Loucy (cell line): ENCODE measurements at regions not wholly inside any gene's neighbourhood (a gene's known extent, or its start where the extent isn't known, plus 50 kb on each side); places are given as distances from the start of the nearest gene placed in this dataset.

Experiments
- H2AFZ ChIP-seq: fragments of 200-600 bp; sonication (generic); 2 replicates; pipeline ENCODE4 v1.6.0; 2016; ENCODE audit warnings: antibody characterized with exemption, mild to moderate bottlenecking, low read length, moderate library complexity
- H3F3A ChIP-seq: fragments of 200-600 bp; 2 replicates; pipeline ENCODE4 v1.6.0; 2016; ENCODE audit warnings: antibody characterized with exemption, low read depth, mild to moderate bottlenecking
- H3K27me3 ChIP-seq: fragments of 200-600 bp; sonication (generic); 2 replicates; pipeline ENCODE4 v1.6.1; 2014; ENCODE audit warnings: low read length, mild to moderate bottlenecking; ENCODE audit not compliant: insufficient read depth, poor library complexity, severe bottlenecking
- H3K36me3 ChIP-seq: fragments of 200-600 bp; sonication (generic); 2 replicates; pipeline ENCODE4 v1.6.1; 2016; ENCODE audit warnings: low read length; ENCODE audit not compliant: insufficient read depth
- H3K4me1 ChIP-seq: fragments of 200-600 bp; sonication (generic); 2 replicates; pipeline ENCODE4 v1.5.1; 2014; ENCODE audit warnings: low read length, mild to moderate bottlenecking; ENCODE audit not compliant: insufficient read depth, poor library complexity, severe bottlenecking
- H3K4me2 ChIP-seq: fragments of 200-600 bp; sonication (generic); 2 replicates; pipeline ENCODE4 v1.6.0; 2014; ENCODE audit warnings: antibody characterized with exemption, low read length, low read depth, mild to moderate bottlenecking; ENCODE audit not compliant: poor library complexity, severe bottlenecking
- H3K4me3 ChIP-seq: fragments of 200-600 bp; sonication (generic); 2 replicates; pipeline ENCODE4 v1.5.1; 2014; ENCODE audit warnings: low read length, mild to moderate bottlenecking, mixed read lengths; ENCODE audit not compliant: poor library complexity, severe bottlenecking
- H3K79me2 ChIP-seq: fragments of 200-600 bp; sonication (generic); 2 replicates; pipeline ENCODE4 v1.6.1; 2014; ENCODE audit warnings: low read length; ENCODE audit not compliant: insufficient read depth
- H3K9ac ChIP-seq: fragments of 200-600 bp; sonication (generic); 2 replicates; pipeline ENCODE4 v1.6.0; 2014; ENCODE audit warnings: mild to moderate bottlenecking, low read depth, low read length, moderate library complexity; ENCODE audit not compliant: poor library complexity, severe bottlenecking
- H3K9me2 ChIP-seq: fragments of 200-600 bp; sonication (generic); replicated peaks from 2 replicates; pipeline ENCODE4 v1.6.1; 2016; ENCODE audit warnings: low read depth, low read length, mixed read lengths
- H3K9me3 ChIP-seq: fragments of 200-600 bp; sonication (generic); 2 replicates; pipeline ENCODE4 v1.6.1; 2014; ENCODE audit warnings: mild to moderate bottlenecking, antibody characterized with exemption, low read length, low read depth; ENCODE audit not compliant: insufficient read depth
- H4K20me1 ChIP-seq: fragments of 200-600 bp; sonication (generic); 2 replicates; pipeline ENCODE4 v1.6.0; 2014; ENCODE audit warnings: antibody characterized with exemption, low read length, mild to moderate bottlenecking; ENCODE audit not compliant: insufficient read depth, poor library complexity, severe bottlenecking
- CTCF ChIP-seq: fragments of 200-600 bp; sonication (generic); conservative IDR thresholded peaks from 2 replicates; pipeline ENCODE4 v1.5.1; 2014; ENCODE audit warnings: mild to moderate bottlenecking, antibody characterized with exemption, low read length
- EZH2phosphoT487 ChIP-seq: fragments of 200-600 bp; IDR thresholded peaks from 2 replicates; pipeline ENCODE4 v1.6.1; 2018; ENCODE audit warnings: antibody characterized with exemption, mild to moderate bottlenecking, moderate library complexity, borderline replicate concordance

GRCh38 chr7:8841171-8841570, 407.8 kb downstream of the NXPH1 start:
- H3K36me3 ChIP-seq: no peaks in the 10 kb centered on the region
- no peaks in the 10 kb centered on the region for H3K9me3 ChIP-seq
- no peaks in the 10 kb centered on the region for H3K4me1 ChIP-seq
- no peak overlapping the region for H3K9ac ChIP-seq
- H3K27me3 ChIP-seq: no peaks in the 10 kb centered on the region
- H3K79me2 ChIP-seq: no peaks in the 10 kb centered on the region
- no peaks in the 10 kb centered on the region for H3F3A ChIP-seq
- H3K9me2 ChIP-seq: no peaks in the 10 kb centered on the region
- no peaks in the 10 kb centered on the region for H4K20me1 ChIP-seq
- H2AFZ ChIP-seq: no peak overlapping the region
- H3K4me2 ChIP-seq: no peak overlapping the region
- H3K4me3 ChIP-seq: no peak overlapping the region
- TF ChIP-seq EZH2phosphoT487: no peak
- no peak for TF ChIP-seq CTCF

GRCh38 chr7:8871716-8872115, 438.3 kb downstream of the NXPH1 start:
- Histone ChIP-seq H3K9me3 (no peaks in the 10 kb centered on the region; the same call in 1 of the 2 replicates), H4K20me1 (no peaks in the 10 kb centered on the region), H3K4me2 (no peak overlapping the region), H3K36me3 (no peaks in the 10 kb centered on the region), H3F3A (no peaks in the 10 kb centered on the region), H3K4me3 (no peak overlapping the region), H3K27me3 (no peaks in the 10 kb centered on the region), H3K9me2 (no peaks in the 10 kb centered on the region), H3K79me2 (no peaks in the 10 kb centered on the region), H3K9ac (no peak overlapping the region), H3K4me1 (no peaks in the 10 kb centered on the region), H2AFZ (no peak overlapping the region)
- no peak for TF ChIP-seq EZH2phosphoT487
- TF ChIP-seq CTCF: no peak

GRCh38 chr7:8881916-8882315, 448.5 kb downstream of the NXPH1 start:
- Histone ChIP-seq H3K79me2 (no peaks in the 10 kb centered on the region), H3K4me2 (no peak overlapping the region), H3K9me3 (no peaks in the 10 kb centered on the region), H3K9me2 (no peaks in the 10 kb centered on the region), H3K4me3 (no peak overlapping the region), H2AFZ (no peak overlapping the region), H4K20me1 (no peaks in the 10 kb centered on the region), H3K9ac (no peak overlapping the region), H3K27me3 (no peaks in the 10 kb centered on the region), H3F3A (no peaks in the 10 kb centered on the region), H3K4me1 (no peaks in the 10 kb centered on the region), H3K36me3 (no peaks in the 10 kb centered on the region)
- TF ChIP-seq CTCF (no peak), EZH2phosphoT487 (no peak)
